Naive B cell (primary cell): ENCODE measurements at regions not wholly inside any gene's neighbourhood (a gene's known extent, or its start where the extent isn't known, plus 50 kb on each side); places are given as distances from the start of the nearest gene placed in this dataset.

Experiments used
- ATAC-seq, 2 donors: fragments of 150-1000 bp; cut with Tn5 transposase; 2 replicates each; pipeline ENCODE4 v1.10.0; 2021; ENCODE audit warnings: low read depth in 2 of 2, mild to moderate bottlenecking in 2 of 2, moderate library complexity in 2 of 2
- DNase-seq: peaks from one replicate; pipeline ENCODE4 v3.0.0; 2022
- H3K27ac Mint-ChIP-seq, 6 donors: one replicate each; pipeline ENCODE4 v1.8.0; 2020 to 2022; ENCODE audit warnings: mild to moderate bottlenecking in 6 of 6, mixed read lengths in 6 of 6, moderate library complexity in 5 of 6, inconsistent platforms in 2 of 6
- H3K27me3 Mint-ChIP-seq, 3 donors: one replicate each; pipeline ENCODE4 v1.8.0; 2021 to 2022; ENCODE audit warnings: mixed read lengths in 3 of 3, mild to moderate bottlenecking in 1 of 3
- H3K36me3 Mint-ChIP-seq, 2 donors: one replicate each; pipeline ENCODE4 v1.8.0; 2020 to 2022; ENCODE audit warnings: mixed read lengths in 2 of 2, inconsistent platforms in 1 of 2, mild to moderate bottlenecking in 1 of 2
- H3K4me1 Mint-ChIP-seq, 3 donors: one replicate each; pipeline ENCODE4 v1.8.0; 2020 to 2022; ENCODE audit warnings: mixed read lengths in 3 of 3, inconsistent platforms in 1 of 3, mild to moderate bottlenecking in 1 of 3, moderate library complexity in 1 of 3
- H3K4me3 Mint-ChIP-seq, 8 donors: one replicate each; pipeline ENCODE4 v1.8.0; 2020 to 2022; ENCODE audit warnings: mild to moderate bottlenecking in 8 of 8, mixed read lengths in 8 of 8, moderate library complexity in 8 of 8, inconsistent platforms in 2 of 8
- H3K9me3 Mint-ChIP-seq, 7 donors: one replicate each; pipeline ENCODE4 v1.8.0; 2020 to 2022; ENCODE audit warnings: mixed read lengths in 7 of 7, mild to moderate bottlenecking in 5 of 7, inconsistent platforms in 2 of 7, moderate library complexity in 1 of 7

- DNase-seq = no peak
- no peak for ATAC-seq
- Mint-ChIP-seq H3K9me3 (peaks cover 0 to 8% (median 0%) of the 10 kb centered on the region in 7 donors), H3K4me3 (no peak overlapping the region), H3K36me3 (no peaks in the 10 kb centered on the region), H3K27me3 (peaks cover 0 to 22% (median 0%) of the 10 kb centered on the region in 3 donors), H3K27ac (no peak overlapping the region), H3K4me1 (no peaks in the 10 kb centered on the region)
These were observed 182.2 kb downstream of the CMPK2 start for GRCh38 chr2:6683516-6683915.

- Mint-ChIP-seq H3K36me3 (no peaks in the 10 kb centered on the region), H3K4me3 (no peak overlapping the region), H3K27ac (no peak overlapping the region), H3K9me3 (peaks cover 0 to 8% (median 0%) of the 10 kb centered on the region in 7 donors), H3K27me3 (peaks cover 0 to 16% (median 0%) of the 10 kb centered on the region in 3 donors), H3K4me1 (no peaks in the 10 kb centered on the region)
- DNase-seq = no peak
- no peak for ATAC-seq
These were observed 180.3 kb downstream of the CMPK2 start for GRCh38 chr2:6685447-6685846.

- no peaks in the 10 kb centered on the region for H3K27me3 Mint-ChIP-seq
- H3K27ac Mint-ChIP-seq = no peak overlapping the region
- peaks cover 0 to 3% (median 0%) of the 10 kb centered on the region in 7 donors for H3K9me3 Mint-ChIP-seq
- no peaks in the 10 kb centered on the region for H3K4me1 Mint-ChIP-seq
- no peak for ATAC-seq
- H3K36me3 Mint-ChIP-seq = no peaks in the 10 kb centered on the region
- DNase-seq = no peak
- no peak overlapping the region for H3K4me3 Mint-ChIP-seq
These were observed 173.7 kb downstream of the CMPK2 start for GRCh38 chr2:6692056-6692455.

- H3K27ac Mint-ChIP-seq = no peak overlapping the region
- H3K4me3 Mint-ChIP-seq = no peak overlapping the region
- H3K4me1 Mint-ChIP-seq = no peaks in the 10 kb centered on the region
- DNase-seq = no peak
- no peaks in the 10 kb centered on the region for H3K36me3 Mint-ChIP-seq
- no peak for ATAC-seq
- no peaks in the 10 kb centered on the region for H3K27me3 Mint-ChIP-seq
- H3K9me3 Mint-ChIP-seq = peaks cover 0 to 2% (median 0%) of the 10 kb centered on the region in 7 donors
These were observed 172.9 kb downstream of the CMPK2 start for GRCh38 chr2:6692819-6693218.

GRCh38 chr2:6694555-6694954 is 171.2 kb downstream of the CMPK2 start:
- Mint-ChIP-seq H3K27me3 (peaks cover 0 to 5% (median 0%) of the 10 kb centered on the region in 3 donors), H3K27ac (no peak overlapping the region), H3K9me3 (peaks cover 0 to 2% (median 0%) of the 10 kb centered on the region in 7 donors), H3K4me1 (no peaks in the 10 kb centered on the region), H3K4me3 (no peak overlapping the region), H3K36me3 (no peaks in the 10 kb centered on the region)
- no peak for ATAC-seq
- no peak for DNase-seq

GRCh38 chr2:6700335-6700734 is 165.4 kb downstream of the CMPK2 start:
- no peaks in the 10 kb centered on the region for H3K4me1 Mint-ChIP-seq
- DNase-seq (no peak), ATAC-seq (no peak)
- H3K27me3 Mint-ChIP-seq = peaks cover 0 to 10% (median 5%) of the 10 kb centered on the region in 3 donors
- H3K27ac Mint-ChIP-seq = peak overlapping the region in 1 of 6 donors; percentile 7
- H3K36me3 Mint-ChIP-seq = peaks cover 0 to 12% of the 10 kb centered on the region in 2 donors
- peaks cover 4 to 25% (median 15%) of the 10 kb centered on the region in 7 donors for H3K9me3 Mint-ChIP-seq
- H3K4me3 Mint-ChIP-seq = no peak overlapping the region

GRCh38 chr2:6704077-6704476 is 161.6 kb downstream of the CMPK2 start:
- Mint-ChIP-seq H3K4me1 (no peaks in the 10 kb centered on the region), H3K27ac (no peak overlapping the region), H3K36me3 (peaks cover 0 to 12% of the 10 kb centered on the region in 2 donors), H3K9me3 (peaks cover 12 to 41% (median 19%) of the 10 kb centered on the region in 7 donors), H3K4me3 (no peak overlapping the region), H3K27me3 (peaks cover 0 to 10% (median 4%) of the 10 kb centered on the region in 3 donors)
- DNase-seq = no peak
- ATAC-seq = no peak

- H3K4me3 Mint-ChIP-seq = peak overlapping the region in 1 of 8 donors; percentile 6
These were observed 144.3 kb downstream of the CMPK2 start for GRCh38 chr2:6721395-6721794.

GRCh38 chr2:6722574-6722973 is 143.1 kb downstream of the CMPK2 start:
- H3K4me1 Mint-ChIP-seq = no peaks in the 10 kb centered on the region
- peaks cover 3 to 19% (median 11%) of the 10 kb centered on the region in 3 donors for H3K27me3 Mint-ChIP-seq
- ATAC-seq (no peak), DNase-seq (no peak)
- H3K9me3 Mint-ChIP-seq = peaks cover 0 to under 1% (median 0%) of the 10 kb centered on the region in 7 donors
- H3K36me3 Mint-ChIP-seq = no peaks in the 10 kb centered on the region
- H3K4me3 Mint-ChIP-seq = no peak overlapping the region
- H3K27ac Mint-ChIP-seq = no peak overlapping the region

More at GRCh38 chr2:6721395-6721794, 144.3 kb downstream of the CMPK2 start:
- H3K27me3 Mint-ChIP-seq = peaks cover 8 to 23% (median 15%) of the 10 kb centered on the region in 3 donors
- ATAC-seq = no peak
- DNase-seq = no peak
- no peaks in the 10 kb centered on the region for H3K36me3 Mint-ChIP-seq
- no peaks in the 10 kb centered on the region for H3K4me1 Mint-ChIP-seq
- no peak overlapping the region for H3K27ac Mint-ChIP-seq
- peaks cover 0 to 3% (median 0%) of the 10 kb centered on the region in 7 donors for H3K9me3 Mint-ChIP-seq

- Mint-ChIP-seq H3K4me1 (no peaks in the 10 kb centered on the region), H3K27ac (no peak overlapping the region), H3K9me3 (no peaks in the 10 kb centered on the region), H3K27me3 (peaks cover 0 to 17% (median 5%) of the 10 kb centered on the region in 3 donors), H3K36me3 (no peaks in the 10 kb centered on the region), H3K4me3 (no peak overlapping the region)
- ATAC-seq (no peak), DNase-seq (no peak)
These were observed 141.7 kb downstream of the CMPK2 start for GRCh38 chr2:6723865-6724604.

GRCh38 chr2:6724605-6725140 is 141.0 kb downstream of the CMPK2 start:
- Mint-ChIP-seq H3K9me3 (no peaks in the 10 kb centered on the region), H3K27ac (no peak overlapping the region), H3K4me3 (no peak overlapping the region), H3K27me3 (peaks cover 0 to 17% (median 5%) of the 10 kb centered on the region in 3 donors), H3K4me1 (no peaks in the 10 kb centered on the region), H3K36me3 (no peaks in the 10 kb centered on the region)
- DNase-seq (no peak), ATAC-seq (no peak)

- DNase-seq (no peak), ATAC-seq (no peak)
- no peaks in the 10 kb centered on the region for H3K4me1 Mint-ChIP-seq
- no peaks in the 10 kb centered on the region for H3K9me3 Mint-ChIP-seq
- no peaks in the 10 kb centered on the region for H3K36me3 Mint-ChIP-seq
- H3K4me3 Mint-ChIP-seq = no peak overlapping the region
- H3K27ac Mint-ChIP-seq = no peak overlapping the region
- H3K27me3 Mint-ChIP-seq = peaks cover 12 to 33% (median 23%) of the 10 kb centered on the region in 3 donors
These were observed 137.6 kb downstream of the CMPK2 start for GRCh38 chr2:6728156-6728555.

- peaks cover 16 to 34% (median 33%) of the 10 kb centered on the region in 3 donors for H3K27me3 Mint-ChIP-seq
- no peaks in the 10 kb centered on the region for H3K36me3 Mint-ChIP-seq
- H3K4me1 Mint-ChIP-seq = no peaks in the 10 kb centered on the region
- no peak for ATAC-seq
- DNase-seq = no peak
- no peaks in the 10 kb centered on the region for H3K9me3 Mint-ChIP-seq
- H3K4me3 Mint-ChIP-seq = no peak overlapping the region
- H3K27ac Mint-ChIP-seq = no peak overlapping the region
These were observed 135.7 kb downstream of the CMPK2 start for GRCh38 chr2:6730003-6730402.
